Esophagus muscularis mucosa (tissue), 3 donors: ENCODE measurements at regions not wholly inside any gene's neighbourhood (a gene's known extent, or its start where the extent isn't known, plus 50 kb on each side); places are given as distances from the start of the nearest gene placed in this dataset.

ENCODE experiments used
- POLR2A ChIP-seq: fragments of 450-650 bp; IDR thresholded peaks from one replicate; pipeline ENCODE4 v1.6.1; 2017; ENCODE audit warnings: antibody characterized with exemption, moderate library complexity, mild to moderate bottlenecking, low read depth
- TF ChIP-seq, protein P1 (sequence below), 3 experiments: fragments of 200-600 bp in 2 of 3; fragments of 450-650 bp in 1 of 3; sonication (generic) in 2 of 3; IDR thresholded peaks; one replicate each; pipeline ENCODE4 v1.5.1; 2017 to 2019; ENCODE audit warnings: antibody characterized with exemption in 3 of 3, mild to moderate bottlenecking in 2 of 3, moderate library complexity in 1 of 3

DNA sequence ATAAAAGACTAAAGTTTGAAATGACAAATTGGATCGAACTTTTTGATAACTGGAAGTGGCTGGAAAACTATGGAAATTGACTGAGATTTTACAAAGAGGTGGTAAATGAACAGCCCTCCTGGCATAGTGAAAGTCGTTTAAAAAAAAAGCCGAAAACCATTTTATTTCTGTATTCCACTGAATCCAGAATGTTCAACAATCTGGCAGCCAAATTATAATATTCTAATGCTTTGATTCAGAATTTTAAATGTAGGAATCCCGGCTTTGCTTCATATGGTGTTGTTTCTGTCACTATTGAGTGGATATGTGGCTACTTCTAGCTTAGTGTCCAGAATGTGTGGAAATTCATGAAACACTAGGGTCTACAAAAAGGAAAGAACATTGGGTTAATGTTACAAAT, 208.9 kb upstream of the DCBLD2 start:
- TF ChIP-seq POLR2A = no peak
- TF ChIP-seq, protein P1, sequence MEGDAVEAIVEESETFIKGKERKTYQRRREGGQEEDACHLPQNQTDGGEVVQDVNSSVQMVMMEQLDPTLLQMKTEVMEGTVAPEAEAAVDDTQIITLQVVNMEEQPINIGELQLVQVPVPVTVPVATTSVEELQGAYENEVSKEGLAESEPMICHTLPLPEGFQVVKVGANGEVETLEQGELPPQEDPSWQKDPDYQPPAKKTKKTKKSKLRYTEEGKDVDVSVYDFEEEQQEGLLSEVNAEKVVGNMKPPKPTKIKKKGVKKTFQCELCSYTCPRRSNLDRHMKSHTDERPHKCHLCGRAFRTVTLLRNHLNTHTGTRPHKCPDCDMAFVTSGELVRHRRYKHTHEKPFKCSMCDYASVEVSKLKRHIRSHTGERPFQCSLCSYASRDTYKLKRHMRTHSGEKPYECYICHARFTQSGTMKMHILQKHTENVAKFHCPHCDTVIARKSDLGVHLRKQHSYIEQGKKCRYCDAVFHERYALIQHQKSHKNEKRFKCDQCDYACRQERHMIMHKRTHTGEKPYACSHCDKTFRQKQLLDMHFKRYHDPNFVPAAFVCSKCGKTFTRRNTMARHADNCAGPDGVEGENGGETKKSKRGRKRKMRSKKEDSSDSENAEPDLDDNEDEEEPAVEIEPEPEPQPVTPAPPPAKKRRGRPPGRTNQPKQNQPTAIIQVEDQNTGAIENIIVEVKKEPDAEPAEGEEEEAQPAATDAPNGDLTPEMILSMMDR (IDR thresholded peaks at IDR 0.05) = no peak
